MM.1S (cell line): ENCODE measurements at regions not wholly inside any gene's neighbourhood (a gene's known extent, or its start where the extent isn't known, plus 50 kb on each side); places are given as distances from the start of the nearest gene placed in this dataset.

Experiments used
- EZH2 ChIP-seq: fragments of 300-600 bp; sonication (generic); optimal IDR thresholded peaks from 2 replicates; pipeline ENCODE3; 2017; ENCODE audit warnings: low read depth, mild to moderate bottlenecking, antibody characterized with exemption, low read length, mixed read lengths
- TF ChIP-seq, protein P1 (sequence below): fragments of 300-600 bp; sonication (generic); IDR thresholded peaks from 2 replicates; pipeline ENCODE4 v1.5.1; 2016; ENCODE audit warnings: antibody characterized with exemption, low read length, mixed read lengths

GRCh38 chr4:60365176-60365575 lies 835.0 kb upstream of the ADGRL3 start:
- TF ChIP-seq, protein P1, sequence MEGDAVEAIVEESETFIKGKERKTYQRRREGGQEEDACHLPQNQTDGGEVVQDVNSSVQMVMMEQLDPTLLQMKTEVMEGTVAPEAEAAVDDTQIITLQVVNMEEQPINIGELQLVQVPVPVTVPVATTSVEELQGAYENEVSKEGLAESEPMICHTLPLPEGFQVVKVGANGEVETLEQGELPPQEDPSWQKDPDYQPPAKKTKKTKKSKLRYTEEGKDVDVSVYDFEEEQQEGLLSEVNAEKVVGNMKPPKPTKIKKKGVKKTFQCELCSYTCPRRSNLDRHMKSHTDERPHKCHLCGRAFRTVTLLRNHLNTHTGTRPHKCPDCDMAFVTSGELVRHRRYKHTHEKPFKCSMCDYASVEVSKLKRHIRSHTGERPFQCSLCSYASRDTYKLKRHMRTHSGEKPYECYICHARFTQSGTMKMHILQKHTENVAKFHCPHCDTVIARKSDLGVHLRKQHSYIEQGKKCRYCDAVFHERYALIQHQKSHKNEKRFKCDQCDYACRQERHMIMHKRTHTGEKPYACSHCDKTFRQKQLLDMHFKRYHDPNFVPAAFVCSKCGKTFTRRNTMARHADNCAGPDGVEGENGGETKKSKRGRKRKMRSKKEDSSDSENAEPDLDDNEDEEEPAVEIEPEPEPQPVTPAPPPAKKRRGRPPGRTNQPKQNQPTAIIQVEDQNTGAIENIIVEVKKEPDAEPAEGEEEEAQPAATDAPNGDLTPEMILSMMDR = no peak
- TF ChIP-seq EZH2 = no peak
